Lung microvascular endothelial cell (primary cell): ENCODE measurements at regions not wholly inside any gene's neighbourhood (a gene's known extent, or its start where the extent isn't known, plus 50 kb on each side); places are given as distances from the start of the nearest gene placed in this dataset.
A peak's percentile ranks its signal among the peaks of the same experiment; 100 is the strongest.

Source experiments
- DNase-seq, 2 donors: peaks; one replicate each; pipeline versions ENCODE4 v3.0.0 to v3.0.0-alpha.2; 2010; ENCODE audit warnings: low read depth in 2 of 2

GRCh38 chr5:68450245-68450852 lies 234.8 kb downstream of the PIK3R1 start:
- no peak for DNase-seq

- DNase-seq: no peak
Measured at GRCh38 chr5:68452286-68452685, 236.7 kb downstream of the PIK3R1 start.

GRCh38 chr5:68454172-68454571 lies 238.6 kb downstream of the PIK3R1 start:
- DNase-seq: no peak

GRCh38 chr5:68454766-68455165 lies 239.2 kb downstream of the PIK3R1 start:
- DNase-seq: no peak

GRCh38 chr5:68455216-68455615 lies 239.7 kb downstream of the PIK3R1 start:
- DNase-seq: no peak

GRCh38 chr5:68456756-68457217 lies 241.2 kb downstream of the PIK3R1 start:
- DNase-seq: peak; percentile 65 to 80

GRCh38 chr5:68457285-68457684 lies 241.7 kb downstream of the PIK3R1 start:
- DNase-seq: no peak

- no peak for DNase-seq
Measured at GRCh38 chr5:68458416-68459021, 243.0 kb downstream of the PIK3R1 start.

- DNase-seq: no peak
Measured at GRCh38 chr5:68459093-68459809, 243.7 kb downstream of the PIK3R1 start.

GRCh38 chr5:68459810-68460139 lies 244.2 kb downstream of the PIK3R1 start:
- DNase-seq: no peak

GRCh38 chr5:68460147-68460798 lies 244.7 kb downstream of the PIK3R1 start:
- peak; percentile 77 to 78 for DNase-seq

- no peak for DNase-seq
Measured at GRCh38 chr5:68463606-68464005, 248.1 kb downstream of the PIK3R1 start.

- DNase-seq: no peak
Measured at GRCh38 chr5:68464424-68464823, 248.9 kb downstream of the PIK3R1 start.

GRCh38 chr5:68465133-68465532 lies 249.6 kb downstream of the PIK3R1 start:
- no peak for DNase-seq

- no peak for DNase-seq
Measured at GRCh38 chr5:68465934-68466551, 250.5 kb downstream of the PIK3R1 start.

GRCh38 chr5:68467208-68467607 lies 251.7 kb downstream of the PIK3R1 start:
- DNase-seq: no peak

- no peak for DNase-seq
Measured at GRCh38 chr5:68467794-68468193, 252.2 kb downstream of the PIK3R1 start.

GRCh38 chr5:68468322-68468721 lies 252.8 kb downstream of the PIK3R1 start:
- DNase-seq: no peak

GRCh38 chr5:68475476-68475983 lies 260.0 kb downstream of the PIK3R1 start:
- no peak for DNase-seq

GRCh38 chr5:68476854-68477253 lies 261.3 kb downstream of the PIK3R1 start:
- no peak for DNase-seq

GRCh38 chr5:68478301-68479095 lies 262.9 kb downstream of the PIK3R1 start:
- no peak for DNase-seq
